B cell (primary cell): ENCODE measurements at regions not wholly inside any gene's neighbourhood (a gene's known extent, or its start where the extent isn't known, plus 50 kb on each side); places are given as distances from the start of the nearest gene placed in this dataset.

Source experiments
- EZH2 ChIP-seq: IDR thresholded peaks from 2 replicates; pipeline ENCODE4 v1.6.1; 2012; ENCODE audit warnings: borderline replicate concordance, low read depth, mild to moderate bottlenecking, moderate library complexity, low read length; ENCODE audit not compliant: insufficient read depth, poor library complexity, severe bottlenecking
- TF ChIP-seq, protein P1 (sequence below): fragments of 200-600 bp; IDR thresholded peaks from one replicate; pipeline ENCODE4 v1.8.0; 2022; ENCODE audit warnings: antibody characterized with exemption, mild to moderate bottlenecking

DNA sequence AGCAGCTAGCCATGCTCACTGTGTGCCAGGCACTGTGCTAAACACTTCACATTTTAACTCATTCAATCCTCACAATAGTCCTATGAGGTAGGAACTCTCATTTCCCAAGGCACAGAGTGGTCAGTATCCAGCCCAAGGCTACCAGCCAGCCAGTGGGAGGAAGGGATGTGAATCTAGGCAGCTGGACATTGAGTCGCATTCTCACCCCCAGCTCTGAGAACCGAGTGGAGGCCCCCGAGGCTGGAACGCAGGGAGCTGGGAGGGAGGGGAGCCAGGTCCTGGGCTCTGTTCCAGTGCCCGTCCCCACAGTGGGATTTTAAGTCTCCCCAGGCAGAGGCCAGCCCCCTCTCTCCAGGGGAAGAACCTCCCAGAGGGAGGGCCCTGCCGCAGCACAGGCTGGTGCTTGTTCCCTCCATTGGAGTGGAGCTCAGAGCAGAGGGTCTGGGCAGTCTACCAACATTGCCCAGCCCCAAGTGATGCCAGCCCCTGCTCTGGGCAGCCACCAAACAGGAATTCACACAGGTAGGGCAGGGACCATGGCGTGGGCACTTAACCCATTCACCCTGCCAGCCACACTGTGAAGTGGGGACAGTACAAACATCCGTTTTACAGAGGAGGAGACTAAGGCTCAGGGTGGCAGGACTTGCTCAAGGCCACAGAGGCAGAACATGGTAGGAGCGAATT is 131.3 kb downstream of the CEBPB start:
- TF ChIP-seq, protein P1, sequence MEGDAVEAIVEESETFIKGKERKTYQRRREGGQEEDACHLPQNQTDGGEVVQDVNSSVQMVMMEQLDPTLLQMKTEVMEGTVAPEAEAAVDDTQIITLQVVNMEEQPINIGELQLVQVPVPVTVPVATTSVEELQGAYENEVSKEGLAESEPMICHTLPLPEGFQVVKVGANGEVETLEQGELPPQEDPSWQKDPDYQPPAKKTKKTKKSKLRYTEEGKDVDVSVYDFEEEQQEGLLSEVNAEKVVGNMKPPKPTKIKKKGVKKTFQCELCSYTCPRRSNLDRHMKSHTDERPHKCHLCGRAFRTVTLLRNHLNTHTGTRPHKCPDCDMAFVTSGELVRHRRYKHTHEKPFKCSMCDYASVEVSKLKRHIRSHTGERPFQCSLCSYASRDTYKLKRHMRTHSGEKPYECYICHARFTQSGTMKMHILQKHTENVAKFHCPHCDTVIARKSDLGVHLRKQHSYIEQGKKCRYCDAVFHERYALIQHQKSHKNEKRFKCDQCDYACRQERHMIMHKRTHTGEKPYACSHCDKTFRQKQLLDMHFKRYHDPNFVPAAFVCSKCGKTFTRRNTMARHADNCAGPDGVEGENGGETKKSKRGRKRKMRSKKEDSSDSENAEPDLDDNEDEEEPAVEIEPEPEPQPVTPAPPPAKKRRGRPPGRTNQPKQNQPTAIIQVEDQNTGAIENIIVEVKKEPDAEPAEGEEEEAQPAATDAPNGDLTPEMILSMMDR = no peak
- TF ChIP-seq EZH2 = no peak
